Endothelial cell of umbilical vein (primary cell): ENCODE measurements at regions not wholly inside any gene's neighbourhood (a gene's known extent, or its start where the extent isn't known, plus 50 kb on each side); places are given as distances from the start of the nearest gene placed in this dataset.

Experiments
- BruUV-seq: library from RNA; stranded (reverse); fragments of 400-500 nt; replicated peaks from 2 replicates; lab custom pipeline; 2021; lab: Mats Ljungman, UMichigan
- CTCF ChIA-PET: fragments of 300-600, 350-600 bp; sonication (Branson Sonifier 250); formaldehyde crosslinking; loops from one replicate; lab custom pipeline; 2021; ENCODE audit warnings: antibody characterized with exemption, inconsistent platforms; lab: Charles Lee
- POLR2A ChIA-PET: fragments of 300-600, 350-600 bp; sonication (Branson Sonifier 250); formaldehyde crosslinking; loops from one replicate; lab custom pipeline; 2021; ENCODE audit warnings: antibody characterized with exemption, inconsistent platforms; lab: Charles Lee
- DNase-seq: peaks from one replicate; pipeline ENCODE4 v3.0.0-alpha.2; 2011; ENCODE audit warnings: low read depth, low spot score
- FAIRE-seq: peaks from 2 replicates; lab custom pipeline; 2011; peaks lifted over from hg19 to GRCh38; lab: Jason Lieb, UNC
- H2AFZ ChIP-seq: 2 replicates; pipeline ENCODE4 v1.6.0; 2012; ENCODE audit warnings: low read depth, low read length, control low read depth, inconsistent platforms
- H3K27ac ChIP-seq: 2 replicates; pipeline ENCODE4 v1.5.1; 2011; ENCODE audit warnings: low read depth, mild to moderate bottlenecking, control low read depth, low read length, moderate library complexity; ENCODE audit not compliant: insufficient read depth
- H3K27me3 ChIP-seq, 2 experiments: 2 replicates each; pipeline versions ENCODE4 v1.6.0 to v1.6.1; 2011; ENCODE audit warnings: low read length in 2 of 2, mixed read lengths in 1 of 2; ENCODE audit not compliant: control insufficient read depth in 2 of 2, insufficient read depth in 2 of 2
- H3K36me3 ChIP-seq, 2 experiments: 2 replicates in 1 of 2; 3 replicates in 1 of 2; pipeline ENCODE4 v1.5.1; 2011; ENCODE audit warnings: low read length in 2 of 2, mild to moderate bottlenecking in 1 of 2, moderate library complexity in 1 of 2; ENCODE audit not compliant: control insufficient read depth in 2 of 2, insufficient read depth in 2 of 2; ENCODE audit errors: extremely low read depth in 1 of 2
- H3K4me1 ChIP-seq: 3 replicates; pipeline ENCODE4 v1.5.1; 2011; ENCODE audit warnings: mild to moderate bottlenecking, low read length; ENCODE audit not compliant: control insufficient read depth, insufficient read depth; ENCODE audit errors: extremely low read depth
- H3K4me2 ChIP-seq: 2 replicates; pipeline ENCODE4 v1.6.1; 2011; ENCODE audit warnings: low read length, control low read depth, mixed read lengths; ENCODE audit not compliant: insufficient read depth
- H3K4me3 ChIP-seq, 3 experiments: fragments of 200-600 bp in 1 of 3; sonication (generic), shearing (Covaris generic) in 1 of 3; replicated peaks in 1 of 3; 2 replicates each; pipeline ENCODE4 v1.5.1; 2011 to 2016; ENCODE audit warnings: control low read depth in 3 of 3, low read length in 3 of 3, mild to moderate bottlenecking in 2 of 3, inconsistent platforms in 1 of 3, low read depth in 1 of 3, moderate library complexity in 1 of 3; ENCODE audit not compliant: insufficient read depth in 1 of 3
- H3K79me2 ChIP-seq: 2 replicates; pipeline ENCODE4 v1.6.0; 2012; ENCODE audit warnings: low read length, inconsistent platforms; ENCODE audit not compliant: control insufficient read depth, insufficient read depth
- H3K9ac ChIP-seq: replicated peaks from 2 replicates; pipeline ENCODE3; 2011; ENCODE audit warnings: low read length, control low read depth; ENCODE audit not compliant: insufficient read depth; ENCODE audit errors: extremely low read depth
- H3K9me1 ChIP-seq: replicated peaks from 3 replicates; pipeline ENCODE4 v1.6.0; 2011; ENCODE audit warnings: mild to moderate bottlenecking, low read length; ENCODE audit not compliant: control insufficient read depth, insufficient read depth; ENCODE audit errors: extremely low read depth
- H3K9me3 ChIP-seq: replicated peaks from 2 replicates; pipeline ENCODE4 v1.5.1; 2012; ENCODE audit warnings: low read length, inconsistent platforms; ENCODE audit not compliant: control insufficient read depth, insufficient read depth
- H4K20me1 ChIP-seq: replicated peaks from 2 replicates; pipeline ENCODE3; 2011; ENCODE audit warnings: mild to moderate bottlenecking, low read length; ENCODE audit not compliant: control insufficient read depth, insufficient read depth; ENCODE audit errors: extremely low read depth
- EZH2 ChIP-seq: IDR thresholded peaks from 2 replicates; pipeline ENCODE4 v1.6.1; 2012; ENCODE audit warnings: borderline replicate concordance, low read depth, mild to moderate bottlenecking, moderate library complexity, low read length, inconsistent platforms; ENCODE audit not compliant: severe bottlenecking
- FOS ChIP-seq: IDR thresholded peaks from 2 replicates; pipeline ENCODE4 v1.6.1; 2011; ENCODE audit warnings: mild to moderate bottlenecking, low read length, moderate library complexity, borderline replicate concordance; ENCODE audit not compliant: insufficient read depth
- GATA2 ChIP-seq: IDR thresholded peaks from 2 replicates; pipeline ENCODE4 v1.7.0; 2011; ENCODE audit warnings: low read depth, mild to moderate bottlenecking, moderate library complexity, mixed read lengths, low read length; ENCODE audit not compliant: insufficient read length, insufficient read depth
- JUN ChIP-seq: IDR thresholded peaks from 2 replicates; pipeline ENCODE4 v1.6.1; 2011; ENCODE audit warnings: borderline replicate concordance, low read depth; ENCODE audit not compliant: insufficient read length, insufficient read depth
- MYC ChIP-seq: IDR thresholded peaks from one replicate; pipeline ENCODE4 v1.6.1; 2011; ENCODE audit warnings: mild to moderate bottlenecking, low read depth, low read length
- POLR2A ChIP-seq: IDR thresholded peaks from 2 replicates; pipeline ENCODE4 v1.6.1; 2012; ENCODE audit warnings: low read depth, mild to moderate bottlenecking, control low read depth, low read length
- POLR2AphosphoS5 ChIP-seq: IDR thresholded peaks from 2 replicates; pipeline ENCODE4 v1.6.1; 2012; ENCODE audit warnings: low read depth, mild to moderate bottlenecking, control low read depth, low read length, moderate library complexity; ENCODE audit not compliant: insufficient read depth
- dilution Hi-C: fragments of 300-500 bp; cut with MboI; formaldehyde crosslinking; loops from one replicate; pipeline ENCODE4 v1.15.0; 2019; ENCODE audit warnings: low sequenced_read_pairs; ENCODE audit not compliant: extremely low pct_ligation_motif_present
- intact Hi-C: fragments of 100-400 bp; cut with micrococcal nuclease; formaldehyde crosslinking; loops from one replicate; pipeline ENCODE4 v1.10.0; 2022
- TF ChIP-seq, protein P1 (sequence below), 2 donors: IDR thresholded peaks; 1 replicate in 1 of 2; 2 replicates in 1 of 2; pipeline ENCODE4 v1.5.1; 2011; ENCODE audit warnings: low read length in 2 of 2, mild to moderate bottlenecking in 2 of 2, moderate library complexity in 2 of 2, control low read depth in 1 of 2, inconsistent platforms in 1 of 2, low read depth in 1 of 2; ENCODE audit not compliant: insufficient read depth in 1 of 2; ENCODE audit errors: extremely low read depth in 1 of 2
- TF ChIP-seq, protein P2 (sequence below): IDR thresholded peaks from 2 replicates; pipeline ENCODE4 v1.6.1; 2011; ENCODE audit not compliant: insufficient read depth, insufficient read length

DNA sequence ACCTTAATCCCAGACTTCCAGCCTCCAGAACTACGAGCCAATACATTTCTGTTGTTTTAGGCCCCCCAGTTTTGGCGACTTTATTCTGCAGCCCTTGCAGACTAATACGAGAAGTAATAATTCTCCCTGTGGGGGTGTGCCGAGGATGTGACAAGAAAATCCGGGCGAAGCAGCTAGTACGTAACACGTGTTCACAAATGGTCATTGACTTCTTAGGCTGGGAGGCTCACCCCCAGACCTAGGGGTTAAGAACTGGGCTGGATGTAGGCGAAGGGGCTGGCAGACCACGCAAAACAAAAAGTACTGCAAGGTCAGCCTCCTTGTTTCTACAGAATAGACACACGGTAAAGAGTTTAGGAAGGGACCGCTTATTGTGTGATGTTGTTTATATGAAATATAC lies 69.8 kb upstream of the ESRRB start:
- H3K9ac ChIP-seq, result no peak overlapping the region
- no peak overlapping the region for H3K4me2 ChIP-seq
- H3K4me3 ChIP-seq, result no peak overlapping the region
- intact Hi-C loops, result no loop called here
- H2AFZ ChIP-seq, result no peak overlapping the region
- H3K9me1 ChIP-seq, result no peaks in the 10 kb centered on the region
- no peaks in the 10 kb centered on the region for H3K4me1 ChIP-seq
- TF ChIP-seq GATA2 (no peak), MYC (no peak), POLR2AphosphoS5 (no peak)
- dilution Hi-C loops, result no loop called here
- no peak for FAIRE-seq
- no peaks in the 10 kb centered on the region for H3K36me3 ChIP-seq
- peaks cover 13 to 15% of the 10 kb centered on the region in 2 experiments for H3K27me3 ChIP-seq
- no peak overlapping the region for H3K27ac ChIP-seq
- H3K9me3 ChIP-seq, result no peaks in the 10 kb centered on the region
- ChIA-PET POLR2A (no interaction called here), CTCF (interaction anchor here (1.4 kb wide), 1 partner anchor 10 kb away, joined by 3 read pairs; no protein-coding TSS in a partner anchor)
- H3K79me2 ChIP-seq, result no peaks in the 10 kb centered on the region
- no peaks in the 10 kb centered on the region for H4K20me1 ChIP-seq
- DNase-seq, result no peak
- no TSS peak for BruUV-seq

DNA sequence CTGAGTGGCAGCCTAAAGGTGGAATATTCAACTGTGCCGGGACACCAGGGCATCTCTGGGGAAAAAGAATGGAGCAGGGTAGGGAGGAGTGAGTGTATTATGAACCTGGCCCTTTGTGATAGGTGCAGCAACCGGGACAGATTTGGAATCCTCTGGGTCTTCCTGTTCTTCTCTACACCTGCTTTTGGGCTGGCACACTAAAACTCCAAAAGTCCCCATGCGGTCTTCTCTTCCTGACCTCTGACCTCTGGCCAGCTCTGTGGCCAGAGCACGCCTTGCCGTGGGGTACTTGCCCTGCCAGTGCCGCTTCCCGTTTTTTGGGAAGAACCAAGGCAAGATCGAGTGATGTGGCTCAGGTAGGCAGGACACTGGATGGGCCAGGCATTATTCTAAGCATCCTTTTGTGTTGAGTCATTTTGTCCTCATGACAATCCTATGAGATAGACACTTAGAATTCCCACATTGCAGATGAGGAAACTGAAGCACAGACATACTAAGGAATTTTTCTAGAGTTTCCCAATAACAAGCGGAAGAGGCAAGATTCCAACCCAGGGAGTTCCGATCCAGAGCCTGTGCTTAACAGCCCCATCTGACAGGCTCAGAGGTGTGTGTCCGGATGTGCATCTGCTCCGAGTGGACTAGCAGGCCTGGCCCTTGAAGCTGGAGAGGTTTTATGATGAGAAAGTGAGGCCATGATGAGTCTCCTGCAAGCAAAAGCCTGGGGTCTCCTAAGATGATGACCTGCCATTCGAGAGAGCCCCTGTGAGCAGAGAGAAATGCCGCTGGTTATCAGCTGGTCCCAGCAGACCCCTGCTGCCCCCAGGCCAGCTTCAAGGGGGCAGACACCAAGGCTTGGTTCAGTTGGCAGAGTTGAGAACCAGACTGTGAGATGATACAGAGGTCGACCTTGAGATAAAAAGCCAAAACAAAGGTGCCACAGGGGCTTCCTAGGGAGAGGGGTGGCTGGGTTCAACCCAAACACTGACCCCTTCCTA lies 67.9 kb upstream of the ESRRB start:
- CTCF ChIA-PET, result no interaction called here
- TF ChIP-seq GATA2 (no peak), EZH2 (no peak), POLR2AphosphoS5 (no peak), JUN (no peak), MYC (no peak), FOS (no peak), POLR2A (no peak)
- TF ChIP-seq, protein P1, sequence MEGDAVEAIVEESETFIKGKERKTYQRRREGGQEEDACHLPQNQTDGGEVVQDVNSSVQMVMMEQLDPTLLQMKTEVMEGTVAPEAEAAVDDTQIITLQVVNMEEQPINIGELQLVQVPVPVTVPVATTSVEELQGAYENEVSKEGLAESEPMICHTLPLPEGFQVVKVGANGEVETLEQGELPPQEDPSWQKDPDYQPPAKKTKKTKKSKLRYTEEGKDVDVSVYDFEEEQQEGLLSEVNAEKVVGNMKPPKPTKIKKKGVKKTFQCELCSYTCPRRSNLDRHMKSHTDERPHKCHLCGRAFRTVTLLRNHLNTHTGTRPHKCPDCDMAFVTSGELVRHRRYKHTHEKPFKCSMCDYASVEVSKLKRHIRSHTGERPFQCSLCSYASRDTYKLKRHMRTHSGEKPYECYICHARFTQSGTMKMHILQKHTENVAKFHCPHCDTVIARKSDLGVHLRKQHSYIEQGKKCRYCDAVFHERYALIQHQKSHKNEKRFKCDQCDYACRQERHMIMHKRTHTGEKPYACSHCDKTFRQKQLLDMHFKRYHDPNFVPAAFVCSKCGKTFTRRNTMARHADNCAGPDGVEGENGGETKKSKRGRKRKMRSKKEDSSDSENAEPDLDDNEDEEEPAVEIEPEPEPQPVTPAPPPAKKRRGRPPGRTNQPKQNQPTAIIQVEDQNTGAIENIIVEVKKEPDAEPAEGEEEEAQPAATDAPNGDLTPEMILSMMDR (IDR thresholded peaks at IDR 0.05; ENCODE audit: extremely low read depth in 1 of 2, insufficient read depth in 1 of 2, low read depth in 1 of 2, low read length in 2 of 2), result no peak
- TF ChIP-seq, protein P2, sequence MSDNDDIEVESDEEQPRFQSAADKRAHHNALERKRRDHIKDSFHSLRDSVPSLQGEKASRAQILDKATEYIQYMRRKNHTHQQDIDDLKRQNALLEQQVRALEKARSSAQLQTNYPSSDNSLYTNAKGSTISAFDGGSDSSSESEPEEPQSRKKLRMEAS, result no peak

More for the DNA sequence above, 67.9 kb upstream of the ESRRB start:
- H3K9me3 ChIP-seq, result no peaks in the 10 kb centered on the region
- H3K4me2 ChIP-seq, result no peak overlapping the region
- no peak overlapping the region for H3K4me3 ChIP-seq
- H3K36me3 ChIP-seq, result no peaks in the 10 kb centered on the region
- no peaks in the 10 kb centered on the region for H3K79me2 ChIP-seq
- H3K27ac ChIP-seq, result no peak overlapping the region
- peaks cover 21 to 33% of the 10 kb centered on the region in 2 experiments for H3K27me3 ChIP-seq
- no peaks in the 10 kb centered on the region for H3K4me1 ChIP-seq
- intact Hi-C loops (no loop called here), dilution Hi-C loops (no loop called here)
- H3K9ac ChIP-seq, result no peak overlapping the region
- DNase-seq (no peak), FAIRE-seq (no peak)
- H3K9me1 ChIP-seq, result no peaks in the 10 kb centered on the region
- no peaks in the 10 kb centered on the region for H4K20me1 ChIP-seq
- POLR2A ChIA-PET, result no interaction called here
- no peak overlapping the region for H2AFZ ChIP-seq
- no TSS peak for BruUV-seq
